ENCODE measurements at regions not wholly inside any gene's neighbourhood (a gene's known extent, or its start where the extent isn't known, plus 50 kb on each side); places are given as distances from the start of the nearest gene placed in this dataset.

DNA sequence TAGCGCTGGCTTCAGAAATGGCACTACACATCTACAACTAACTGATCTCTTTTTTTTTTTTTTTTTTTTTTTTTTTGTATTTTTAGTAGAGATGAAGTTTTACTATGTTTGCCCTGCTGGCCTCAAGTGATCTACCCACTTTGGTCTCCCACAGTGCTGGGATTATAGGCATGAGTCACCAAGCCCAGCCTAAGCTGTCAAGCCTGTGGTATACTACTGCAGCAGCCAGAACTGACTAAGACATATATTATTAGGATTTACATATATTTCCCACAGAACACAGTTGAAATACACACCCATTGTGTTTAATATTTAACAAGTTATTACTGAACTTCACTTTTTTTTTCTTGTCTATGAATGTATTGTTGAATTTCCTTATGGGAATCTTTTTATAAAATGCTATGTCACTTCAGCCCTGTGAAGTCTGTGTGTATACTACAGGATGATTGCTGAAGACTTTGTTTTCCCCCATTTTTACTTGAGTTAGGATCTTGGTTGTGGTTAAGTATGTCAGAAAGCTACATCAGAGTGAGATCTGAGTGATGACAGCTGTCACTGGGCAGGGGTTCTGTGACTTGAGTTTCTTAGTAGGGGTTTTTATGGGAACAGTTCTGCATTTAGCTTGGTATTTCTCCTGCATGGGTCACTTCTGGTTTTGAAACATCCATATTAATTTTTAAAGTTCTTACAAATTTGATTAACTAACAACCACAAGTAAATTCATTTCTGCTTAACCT is 481.5 kb downstream of the CDY2B start:
- H3K27me3 ChIP-seq = no peaks in the 10 kb centered on the region
- no peak overlapping the region for H3K4me3 ChIP-seq (replicated peaks in 1 of 3)
- intact Hi-C loops (cut with DNase I) = no loop called here
- no peak overlapping the region for H3K27ac ChIP-seq
- TF ChIP-seq CTCF (IDR thresholded peaks at IDR 0.05) (no peak), POLR2A (IDR thresholded peaks at IDR 0.05) (no peak)
- no peaks in the 10 kb centered on the region for H3K9me3 ChIP-seq
- no peaks in the 10 kb centered on the region for H3K4me1 ChIP-seq
- DNase-seq = peak in 1 of 2 donors; percentile 3
- no peaks in the 10 kb centered on the region for H3K36me3 ChIP-seq
- WGBS, 2 donors = 93 to 100% methylated on average over 1 of the region's 1 CpG

DNA sequence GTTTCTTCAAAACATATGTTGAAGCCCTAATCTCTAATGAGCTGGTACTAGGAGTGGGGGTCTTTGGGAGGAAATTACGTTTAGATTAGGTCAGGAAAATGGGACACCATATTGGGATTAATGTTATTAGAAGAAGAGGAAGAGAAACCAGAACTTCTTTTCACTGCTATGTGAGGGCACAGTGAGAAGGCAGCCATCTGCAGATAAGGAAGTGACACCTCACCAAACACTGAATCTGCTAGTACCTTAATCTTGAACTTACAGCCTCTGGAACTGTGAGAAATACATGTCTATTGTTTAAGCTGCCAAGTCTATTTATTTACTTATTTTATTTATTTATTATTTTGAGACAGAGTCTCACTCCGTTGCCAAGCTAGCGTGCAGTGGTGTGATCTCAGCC is 482.4 kb downstream of the CDY2B start:
- Histone ChIP-seq H3K27me3 (no peaks in the 10 kb centered on the region), H3K9me3 (no peaks in the 10 kb centered on the region), H3K4me3 (replicated peaks in 1 of 3) (no peak overlapping the region), H3K27ac (no peak overlapping the region), H3K36me3 (no peaks in the 10 kb centered on the region), H3K4me1 (no peaks in the 10 kb centered on the region)
- TF ChIP-seq CTCF (IDR thresholded peaks at IDR 0.05) (no peak), POLR2A (IDR thresholded peaks at IDR 0.05) (no peak)
- intact Hi-C loops (cut with DNase I) = no loop called here
- no peak for DNase-seq
- WGBS, 2 donors = 83 to 87% methylated on average over 3 of the region's 3 CpGs

- Histone ChIP-seq H3K9me3 (no peaks in the 10 kb centered on the region), H3K4me3 (replicated peaks in 1 of 3) (no peak overlapping the region), H3K27ac (no peak overlapping the region), H3K36me3 (no peaks in the 10 kb centered on the region), H3K4me1 (no peaks in the 10 kb centered on the region), H3K27me3 (no peaks in the 10 kb centered on the region)
- intact Hi-C loops (cut with DNase I) = no loop called here
- no peak for TF ChIP-seq POLR2A (IDR thresholded peaks at IDR 0.05)
- TF ChIP-seq CTCF (IDR thresholded peaks at IDR 0.05) = no peak
- WGBS, 2 donors = 87 to 98% methylated on average over 2 of the region's 2 CpGs
- no peak for DNase-seq
Measured at GRCh38 chrY:17381431-17382070, 498.5 kb downstream of the CDY2B start.

GRCh38 chrY:17378326-17378725 is 501.7 kb downstream of the CDY2B start:
- no peak for DNase-seq
- 60 to 61% methylated on average over 1 of the region's 1 CpG for WGBS, 2 donors
- Histone ChIP-seq H3K4me1 (no peaks in the 10 kb centered on the region), H3K4me3 (replicated peaks in 1 of 3) (no peak overlapping the region), H3K27me3 (no peaks in the 10 kb centered on the region), H3K9me3 (no peaks in the 10 kb centered on the region), H3K36me3 (no peaks in the 10 kb centered on the region), H3K27ac (no peak overlapping the region)
- TF ChIP-seq CTCF (IDR thresholded peaks at IDR 0.05) (no peak), POLR2A (IDR thresholded peaks at IDR 0.05) (no peak)
- intact Hi-C loops (cut with DNase I) = no loop called here

DNA sequence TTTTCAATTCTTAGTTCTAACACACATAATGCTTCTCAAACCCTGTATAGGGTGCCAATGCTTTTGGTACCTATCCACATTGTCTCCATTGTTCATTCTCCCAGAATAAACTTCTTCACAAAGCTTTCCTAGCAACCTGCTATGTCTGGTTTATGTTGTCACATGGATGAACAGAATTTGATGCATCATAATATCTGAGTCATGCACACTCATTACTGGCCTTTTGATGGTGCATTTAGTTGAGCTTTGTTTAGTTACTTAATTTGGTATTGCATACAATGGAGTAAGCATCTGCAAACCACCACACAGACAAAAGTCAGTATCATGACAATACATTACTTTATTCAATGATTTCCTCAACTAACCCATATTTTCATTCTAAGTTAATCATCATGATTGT is 511.6 kb downstream of the CDY2B start:
- Histone ChIP-seq H3K36me3 (no peaks in the 10 kb centered on the region), H3K27ac (no peak overlapping the region), H3K27me3 (no peaks in the 10 kb centered on the region), H3K4me3 (replicated peaks in 1 of 3) (no peak overlapping the region), H3K9me3 (no peaks in the 10 kb centered on the region), H3K4me1 (no peaks in the 10 kb centered on the region)
- intact Hi-C loops (cut with DNase I) = no loop called here
- no peak for DNase-seq
- no peak for TF ChIP-seq CTCF (IDR thresholded peaks at IDR 0.05)
- no peak for TF ChIP-seq POLR2A (IDR thresholded peaks at IDR 0.05)
